ENCODE measurements at regions not wholly inside any gene's neighbourhood (a gene's known extent, or its start where the extent isn't known, plus 50 kb on each side); places are given as distances from the start of the nearest gene placed in this dataset.

GRCh38 chr2:146734821-146735190, 1110.0 kb upstream of the ACVR2A start:
- Histone ChIP-seq H3K9me3 (no peaks in the 10 kb centered on the region), H3K4me1 (ENCODE audit: insufficient read depth) (no peaks in the 10 kb centered on the region), H3K27me3 (no peaks in the 10 kb centered on the region), H3K4me3 (no peak overlapping the region), H3K27ac (no peak overlapping the region), H3K36me3 (no peaks in the 10 kb centered on the region)
- no peak for DNase-seq
- TF ChIP-seq POLR2A (IDR thresholded peaks at IDR 0.05) (no peak), EP300 (IDR thresholded peaks at IDR 0.05) (no peak), CTCF (IDR thresholded peaks at IDR 0.05) (no peak)
- intact Hi-C loops (cut with DNase I): no loop called here
- 70 to 79% (median 71%) methylated on average over 3 of the region's 3 CpGs for WGBS, 3 donors

- H3K27me3 ChIP-seq: no peaks in the 10 kb centered on the region
- no peak overlapping the region for H3K4me3 ChIP-seq
- no peak for DNase-seq
- H3K4me1 ChIP-seq (ENCODE audit: insufficient read depth): no peaks in the 10 kb centered on the region
- H3K9me3 ChIP-seq: no peaks in the 10 kb centered on the region
- H3K36me3 ChIP-seq: no peaks in the 10 kb centered on the region
- intact Hi-C loops (cut with DNase I): no loop called here
- H3K27ac ChIP-seq: no peak overlapping the region
- 29 to 35% (median 29%) methylated on average over 8 of the region's 8 CpGs for WGBS, 3 donors
- TF ChIP-seq EP300 (IDR thresholded peaks at IDR 0.05): no peak
- peak in 1 of 3 donors; percentile 20 for TF ChIP-seq CTCF (IDR thresholded peaks at IDR 0.05)
Observed at GRCh38 chr2:146734042-146734820, 1110.6 kb upstream of the ACVR2A start.

- WGBS, 3 donors: 93 to 98% (median 96%) methylated on average over 1 of the region's 1 CpG
- no peak overlapping the region for H3K27ac ChIP-seq
- no peak for DNase-seq
- H3K4me1 ChIP-seq (ENCODE audit: insufficient read depth): no peaks in the 10 kb centered on the region
- H3K9me3 ChIP-seq: no peaks in the 10 kb centered on the region
- TF ChIP-seq CTCF (IDR thresholded peaks at IDR 0.05): no peak
- no peak for TF ChIP-seq EP300 (IDR thresholded peaks at IDR 0.05)
- no peak for TF ChIP-seq POLR2A (IDR thresholded peaks at IDR 0.05)
- H3K36me3 ChIP-seq: no peaks in the 10 kb centered on the region
- no peak overlapping the region for H3K4me3 ChIP-seq
- intact Hi-C loops (cut with DNase I): no loop called here
- no peaks in the 10 kb centered on the region for H3K27me3 ChIP-seq
Observed at GRCh38 chr2:146730882-146731281, 1113.9 kb upstream of the ACVR2A start.

GRCh38 chr2:146721486-146721885, 1123.3 kb upstream of the ACVR2A start:
- DNase-seq: no peak
- WGBS, 3 donors: 78 to 91% (median 80%) methylated on average over 7 of the region's 7 CpGs
- H3K27ac ChIP-seq: no peak overlapping the region
- H3K4me1 ChIP-seq (ENCODE audit: insufficient read depth): no peaks in the 10 kb centered on the region
- no peak overlapping the region for H3K4me3 ChIP-seq
- H3K36me3 ChIP-seq: no peaks in the 10 kb centered on the region
- intact Hi-C loops (cut with DNase I): no loop called here
- H3K27me3 ChIP-seq: no peaks in the 10 kb centered on the region
- no peaks in the 10 kb centered on the region for H3K9me3 ChIP-seq
- TF ChIP-seq POLR2A (IDR thresholded peaks at IDR 0.05) (no peak), EP300 (IDR thresholded peaks at IDR 0.05) (no peak), CTCF (IDR thresholded peaks at IDR 0.05) (no peak)
